ENCODE measurements at regions not wholly inside any gene's neighbourhood (a gene's known extent, or its start where the extent isn't known, plus 50 kb on each side); places are given as distances from the start of the nearest gene placed in this dataset.

- peak; percentile 82 for DNase-seq
Observed at GRCh38 chr1:18535391-18536210, 54.9 kb downstream of the KLHDC7A start.

- DNase-seq = no peak
Observed at GRCh38 chr1:18536356-18536755, 55.6 kb downstream of the KLHDC7A start.

- no peak for DNase-seq
Observed at GRCh38 chr1:18536915-18537314, 56.2 kb downstream of the KLHDC7A start.

- no peak for DNase-seq
Observed at GRCh38 chr1:18537386-18538306, 56.9 kb downstream of the KLHDC7A start.

GRCh38 chr1:18539171-18539570 is 58.4 kb downstream of the KLHDC7A start:
- peak; percentile 87 for DNase-seq

GRCh38 chr1:18540136-18540765 is 59.5 kb downstream of the KLHDC7A start:
- DNase-seq = no peak

GRCh38 chr1:18541046-18541795 is 60.5 kb downstream of the KLHDC7A start:
- no peak for DNase-seq

GRCh38 chr1:18542351-18542750 is 61.6 kb downstream of the KLHDC7A start:
- peak; percentile 9 for DNase-seq

GRCh38 chr1:18546026-18546425 is 65.3 kb downstream of the KLHDC7A start:
- DNase-seq = no peak

- no peak for DNase-seq
Observed at GRCh38 chr1:18547460-18547859, 66.7 kb downstream of the KLHDC7A start.

- no peak for DNase-seq
Observed at GRCh38 chr1:18548643-18549042, 67.9 kb downstream of the KLHDC7A start.

- peak; percentile 82 for DNase-seq
Observed at GRCh38 chr1:18549106-18549505, 68.4 kb downstream of the KLHDC7A start.

- peak; percentile 89 for DNase-seq
Observed at GRCh38 chr1:18549906-18550305, 69.2 kb downstream of the KLHDC7A start.

GRCh38 chr1:18552631-18553030 is 71.9 kb downstream of the KLHDC7A start:
- DNase-seq = no peak

- no peak for DNase-seq
Observed at GRCh38 chr1:18553388-18553787, 72.7 kb downstream of the KLHDC7A start.

- DNase-seq = no peak
Observed at GRCh38 chr1:18554099-18554498, 73.4 kb downstream of the KLHDC7A start.

GRCh38 chr1:18554597-18554996 is 73.9 kb downstream of the KLHDC7A start:
- DNase-seq = no peak

- DNase-seq = no peak
Observed at GRCh38 chr1:18555036-18555435, 74.3 kb downstream of the KLHDC7A start.

GRCh38 chr1:18556364-18556763 is 74.3 kb upstream of the PAX7 start:
- DNase-seq = peak; percentile 46

GRCh38 chr1:18557621-18558465 is 72.8 kb upstream of the PAX7 start:
- peak; percentile 18 for DNase-seq

GRCh38 chr1:18560692-18561091 is 70.0 kb upstream of the PAX7 start:
- DNase-seq = peak; percentile 65

- DNase-seq = no peak
Observed at GRCh38 chr1:18561967-18562366, 68.7 kb upstream of the PAX7 start.
